ENCODE measurements at regions not wholly inside any gene's neighbourhood (a gene's known extent, or its start where the extent isn't known, plus 50 kb on each side); places are given as distances from the start of the nearest gene placed in this dataset.

- TF ChIP-seq, protein P1, sequence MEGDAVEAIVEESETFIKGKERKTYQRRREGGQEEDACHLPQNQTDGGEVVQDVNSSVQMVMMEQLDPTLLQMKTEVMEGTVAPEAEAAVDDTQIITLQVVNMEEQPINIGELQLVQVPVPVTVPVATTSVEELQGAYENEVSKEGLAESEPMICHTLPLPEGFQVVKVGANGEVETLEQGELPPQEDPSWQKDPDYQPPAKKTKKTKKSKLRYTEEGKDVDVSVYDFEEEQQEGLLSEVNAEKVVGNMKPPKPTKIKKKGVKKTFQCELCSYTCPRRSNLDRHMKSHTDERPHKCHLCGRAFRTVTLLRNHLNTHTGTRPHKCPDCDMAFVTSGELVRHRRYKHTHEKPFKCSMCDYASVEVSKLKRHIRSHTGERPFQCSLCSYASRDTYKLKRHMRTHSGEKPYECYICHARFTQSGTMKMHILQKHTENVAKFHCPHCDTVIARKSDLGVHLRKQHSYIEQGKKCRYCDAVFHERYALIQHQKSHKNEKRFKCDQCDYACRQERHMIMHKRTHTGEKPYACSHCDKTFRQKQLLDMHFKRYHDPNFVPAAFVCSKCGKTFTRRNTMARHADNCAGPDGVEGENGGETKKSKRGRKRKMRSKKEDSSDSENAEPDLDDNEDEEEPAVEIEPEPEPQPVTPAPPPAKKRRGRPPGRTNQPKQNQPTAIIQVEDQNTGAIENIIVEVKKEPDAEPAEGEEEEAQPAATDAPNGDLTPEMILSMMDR (conservative IDR thresholded peaks at IDR 0.05 in 1 of 2, IDR thresholded peaks at IDR 0.05 in 1 of 2; ENCODE audit: low read depth in 1 of 2, low read length in 2 of 2), result no peak
- TF ChIP-seq EZH2 (IDR thresholded peaks at IDR 0.05; ENCODE audit: low read length, missing control alignments), result no peak
Observed at GRCh38 chr6:22878324-22878701, 308.9 kb downstream of the HDGFL1 start.
